ENCODE measurements at regions not wholly inside any gene's neighbourhood (a gene's known extent, or its start where the extent isn't known, plus 50 kb on each side); places are given as distances from the start of the nearest gene placed in this dataset.

DNA sequence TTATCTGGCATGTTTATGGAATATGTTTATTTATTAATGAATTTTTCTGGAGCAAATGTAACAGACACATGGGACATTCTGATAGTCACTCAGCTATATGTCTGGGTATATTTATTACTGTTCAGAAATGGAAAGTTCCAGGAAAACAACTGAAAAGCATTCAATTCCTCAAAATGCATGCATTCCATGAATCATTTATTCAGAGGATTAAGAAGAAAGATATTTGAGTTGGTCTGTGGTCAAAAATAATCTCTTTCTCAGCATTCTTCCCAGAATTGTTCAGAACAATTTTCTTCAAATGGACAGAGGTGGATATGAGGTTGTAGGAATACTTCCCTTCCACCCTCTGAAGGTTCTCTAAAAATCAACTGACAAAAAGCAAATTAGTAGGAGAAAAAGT, 97.6 kb upstream of the ITGB1 start:
- DNase-seq = no peak

More for the DNA sequence above, 97.6 kb upstream of the ITGB1 start:
- Histone ChIP-seq H3K14ac (ENCODE audit: insufficient read depth, low read length) (no peak overlapping the region), H4K5ac (ENCODE audit: insufficient read length, low read depth, low read length) (no peak overlapping the region), H2AK5ac (ENCODE audit: insufficient read length, low read length) (no peak overlapping the region), H2AFZ (ENCODE audit: low read length) (no peak overlapping the region), H2BK120ac (ENCODE audit: low read depth, low read length, poor library complexity, severe bottlenecking) (no peak overlapping the region), H4K91ac (ENCODE audit: insufficient read length, low read depth, low read length) (no peak overlapping the region), H4K8ac (replicated peaks; ENCODE audit: insufficient read length, low read depth, low read length) (no peak overlapping the region), H3K23me2 (ENCODE audit: insufficient read length, low read depth, low read length, poor library complexity, severe bottlenecking) (no peaks in the 10 kb centered on the region), H3K4me2 (ENCODE audit: insufficient read depth, insufficient read length, low read length) (no peak overlapping the region), H3K79me1 (ENCODE audit: insufficient read depth, low read depth, low read length, poor library complexity, severe bottlenecking) (no peaks in the 10 kb centered on the region), H2BK5ac (ENCODE audit: insufficient read length, low read length) (no peak overlapping the region), H3K9ac (ENCODE audit: extremely low read depth, insufficient read length, low read length) (no peak overlapping the region), H3K27me3 (ENCODE audit: insufficient read depth, low read length) (no peaks in the 10 kb centered on the region), H3K18ac (ENCODE audit: insufficient read length, low read depth, low read length) (no peak overlapping the region), H3K4ac (ENCODE audit: low read depth, low read length) (no peak overlapping the region), H3K79me2 (ENCODE audit: insufficient read depth, low read length) (no peaks in the 10 kb centered on the region), H3T11ph (ENCODE audit: low read length) (no peak overlapping the region), H4K20me1 (ENCODE audit: control insufficient read depth, insufficient read depth, insufficient read length) (no peaks in the 10 kb centered on the region), H3K27ac (ENCODE audit: insufficient read length, low read depth, low read length) (no peak overlapping the region), H3K56ac (ENCODE audit: insufficient read length, low read depth, low read length) (no peak overlapping the region), H2BK12ac (ENCODE audit: insufficient read length, low read depth, low read length) (no peak overlapping the region), H2BK15ac (ENCODE audit: low read depth, low read length) (no peak overlapping the region), H3K23ac (ENCODE audit: insufficient read length, low read depth, low read length) (no peak overlapping the region), H3K4me1 (ENCODE audit: insufficient read depth, low read length) (peaks cover 8% of the 10 kb centered on the region), H3K9me3 (ENCODE audit: control insufficient read depth, low read depth, low read length) (no peaks in the 10 kb centered on the region), H2BK20ac (ENCODE audit: low read depth, low read length, poor library complexity, severe bottlenecking) (no peak overlapping the region)
- H3K9me3 Mint-ChIP-seq = no peaks in the 10 kb centered on the region
- no peak overlapping the region for H3K4me3 Mint-ChIP-seq
- no peak overlapping the region for H3K27ac Mint-ChIP-seq
- no peaks in the 10 kb centered on the region for H3K27me3 Mint-ChIP-seq (ENCODE audit: low read depth)
- H3K36me3 Mint-ChIP-seq (ENCODE audit: insufficient read depth in 1 of 3, low read depth in 3 of 3) = no peaks in the 10 kb centered on the region
- TF ChIP-seq, protein P1, sequence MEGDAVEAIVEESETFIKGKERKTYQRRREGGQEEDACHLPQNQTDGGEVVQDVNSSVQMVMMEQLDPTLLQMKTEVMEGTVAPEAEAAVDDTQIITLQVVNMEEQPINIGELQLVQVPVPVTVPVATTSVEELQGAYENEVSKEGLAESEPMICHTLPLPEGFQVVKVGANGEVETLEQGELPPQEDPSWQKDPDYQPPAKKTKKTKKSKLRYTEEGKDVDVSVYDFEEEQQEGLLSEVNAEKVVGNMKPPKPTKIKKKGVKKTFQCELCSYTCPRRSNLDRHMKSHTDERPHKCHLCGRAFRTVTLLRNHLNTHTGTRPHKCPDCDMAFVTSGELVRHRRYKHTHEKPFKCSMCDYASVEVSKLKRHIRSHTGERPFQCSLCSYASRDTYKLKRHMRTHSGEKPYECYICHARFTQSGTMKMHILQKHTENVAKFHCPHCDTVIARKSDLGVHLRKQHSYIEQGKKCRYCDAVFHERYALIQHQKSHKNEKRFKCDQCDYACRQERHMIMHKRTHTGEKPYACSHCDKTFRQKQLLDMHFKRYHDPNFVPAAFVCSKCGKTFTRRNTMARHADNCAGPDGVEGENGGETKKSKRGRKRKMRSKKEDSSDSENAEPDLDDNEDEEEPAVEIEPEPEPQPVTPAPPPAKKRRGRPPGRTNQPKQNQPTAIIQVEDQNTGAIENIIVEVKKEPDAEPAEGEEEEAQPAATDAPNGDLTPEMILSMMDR (conservative IDR thresholded peaks at IDR 0.05) = no peak
- peaks cover 22 to 24% of the 10 kb centered on the region in 2 experiments for H3K4me1 Mint-ChIP-seq

Measured in H9 (cell line).